ENCODE measurements at regions not wholly inside any gene's neighbourhood (a gene's known extent, or its start where the extent isn't known, plus 50 kb on each side); places are given as distances from the start of the nearest gene placed in this dataset.

- Histone ChIP-seq H3K9me3 (ENCODE audit: low read length) (no peaks in the 10 kb centered on the region), H3F3A (ENCODE audit: insufficient read depth, low read length, poor library complexity, severe bottlenecking) (no peaks in the 10 kb centered on the region), H3K9ac (ENCODE audit: low read length) (no peak overlapping the region), H3K27me3 (ENCODE audit: insufficient read depth, low read depth, low read length) (no peaks in the 10 kb centered on the region), H3K79me2 (replicated peaks; ENCODE audit: insufficient read depth, low read length) (no peaks in the 10 kb centered on the region), H3K4me2 (ENCODE audit: low read length) (no peak overlapping the region), H3K27ac (ENCODE audit: low read length) (no peak overlapping the region), H3K9me2 (ENCODE audit: insufficient read depth, low read length) (no peaks in the 10 kb centered on the region), H4K20me1 (ENCODE audit: insufficient read depth) (no peaks in the 10 kb centered on the region), H3K4me3 (ENCODE audit: low read length) (no peak overlapping the region), H3K36me3 (ENCODE audit: insufficient read depth, low read length) (no peaks in the 10 kb centered on the region), H2AFZ (ENCODE audit: low read depth, low read length) (no peak overlapping the region)
- TF ChIP-seq SMC3 (conservative IDR thresholded peaks at IDR 0.05; ENCODE audit: poor library complexity) (no peak), EP300 (conservative IDR thresholded peaks at IDR 0.05; ENCODE audit: poor library complexity, severe bottlenecking) (no peak), CTCF (IDR thresholded peaks at IDR 0.05; ENCODE audit: poor library complexity, severe bottlenecking) (no peak), POLR2AphosphoS5 (IDR thresholded peaks at IDR 0.05) (no peak), MXI1 (conservative IDR thresholded peaks at IDR 0.05; ENCODE audit: poor library complexity, severe bottlenecking) (no peak), EZH2 (IDR thresholded peaks at IDR 0.05; ENCODE audit: borderline replicate concordance, insufficient read depth, low read length, poor library complexity, severe bottlenecking) (no peak), REST (IDR thresholded peaks at IDR 0.05; ENCODE audit: borderline replicate concordance) (no peak), TAF1 (IDR thresholded peaks at IDR 0.05; ENCODE audit: low read depth) (no peak), RAD21 (conservative IDR thresholded peaks at IDR 0.05) (no peak)
Measured at GRCh38 chr6:103124471-103124870, 1731.0 kb downstream of the GRIK2 start.

DNA sequence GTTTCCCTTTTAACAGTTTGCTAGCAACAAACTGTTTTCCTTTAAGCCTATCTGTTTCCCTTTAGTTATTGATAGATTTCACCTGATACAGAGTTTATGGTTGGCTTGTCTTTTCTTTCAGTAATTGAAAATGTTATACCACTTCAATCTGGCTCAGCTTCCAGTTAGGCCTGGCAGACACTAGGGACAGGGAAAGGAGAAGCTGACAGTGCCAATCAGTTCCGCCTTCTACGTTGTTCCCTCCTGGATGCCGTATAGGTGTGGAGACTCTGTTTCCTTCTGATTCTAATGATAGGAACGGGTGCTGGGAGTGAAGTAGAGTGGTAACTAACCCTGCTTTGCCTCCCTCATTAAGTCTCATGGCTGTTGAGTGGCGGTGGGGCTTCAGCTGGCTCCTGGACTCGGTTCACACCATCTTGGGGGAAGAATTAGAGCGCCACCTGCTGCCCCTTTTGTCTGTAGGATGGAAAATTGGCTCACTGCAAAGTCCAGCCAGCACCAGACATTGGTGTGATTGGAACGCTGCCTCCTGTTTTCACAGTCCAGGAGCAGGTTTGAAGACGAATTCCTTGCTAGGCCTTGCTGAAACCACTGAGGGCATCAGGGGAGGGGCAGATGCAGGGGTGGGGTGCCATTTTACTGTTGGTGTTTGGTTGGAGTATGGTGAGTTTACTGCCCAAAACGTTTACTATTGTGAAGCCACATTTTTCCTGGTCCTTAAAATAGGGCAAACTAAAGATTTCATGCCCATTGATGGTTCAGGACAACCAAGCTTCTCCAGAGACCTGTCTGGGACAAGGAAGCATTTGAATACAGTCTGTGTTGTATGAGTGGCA, 1729.5 kb downstream of the GRIK2 start:
- Histone ChIP-seq H3K9me3 (ENCODE audit: low read length) (no peaks in the 10 kb centered on the region), H3K36me3 (ENCODE audit: insufficient read depth, low read length) (no peaks in the 10 kb centered on the region), H3K27ac (ENCODE audit: low read length) (no peak overlapping the region), H2AFZ (ENCODE audit: low read depth, low read length) (no peak overlapping the region), H3K79me2 (replicated peaks; ENCODE audit: insufficient read depth, low read length) (no peaks in the 10 kb centered on the region), H3K4me2 (ENCODE audit: low read length) (no peak overlapping the region), H4K20me1 (ENCODE audit: insufficient read depth) (no peaks in the 10 kb centered on the region), H3K4me3 (ENCODE audit: low read length) (no peak overlapping the region), H3K27me3 (ENCODE audit: insufficient read depth, low read depth, low read length) (no peaks in the 10 kb centered on the region), H3K9ac (ENCODE audit: low read length) (no peak overlapping the region), H3F3A (ENCODE audit: insufficient read depth, low read length, poor library complexity, severe bottlenecking) (no peaks in the 10 kb centered on the region), H3K9me2 (ENCODE audit: insufficient read depth, low read length) (no peaks in the 10 kb centered on the region)
- TF ChIP-seq EP300 (conservative IDR thresholded peaks at IDR 0.05; ENCODE audit: poor library complexity, severe bottlenecking) (no peak), CTCF (IDR thresholded peaks at IDR 0.05; ENCODE audit: poor library complexity, severe bottlenecking) (peak; percentile 47), SMC3 (conservative IDR thresholded peaks at IDR 0.05; ENCODE audit: poor library complexity) (peak; percentile 55), RAD21 (conservative IDR thresholded peaks at IDR 0.05) (peak; percentile 59)
